ENCODE measurements at regions not wholly inside any gene's neighbourhood (a gene's known extent, or its start where the extent isn't known, plus 50 kb on each side); places are given as distances from the start of the nearest gene placed in this dataset.

DNA sequence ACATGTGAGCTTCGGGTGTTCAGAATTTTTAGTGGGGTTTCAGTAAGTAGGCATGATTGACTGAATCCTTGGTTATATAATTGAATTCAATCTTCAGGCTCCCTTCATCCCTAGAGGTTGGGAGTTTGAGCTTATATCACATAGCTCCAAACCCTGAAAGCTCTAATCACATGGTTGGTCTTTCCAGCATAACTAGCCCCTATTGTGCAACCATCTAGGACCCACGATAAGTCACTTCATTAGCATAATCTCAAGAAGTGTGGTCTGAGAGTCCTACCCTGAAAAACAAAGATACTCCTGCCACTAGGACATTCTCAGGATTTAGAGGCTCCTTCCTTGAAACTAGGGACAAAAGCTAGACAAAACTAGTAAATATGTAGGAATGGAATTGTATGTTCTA, 348.9 kb upstream of the CBLB start:
- DNase-seq: no peak

DNA sequence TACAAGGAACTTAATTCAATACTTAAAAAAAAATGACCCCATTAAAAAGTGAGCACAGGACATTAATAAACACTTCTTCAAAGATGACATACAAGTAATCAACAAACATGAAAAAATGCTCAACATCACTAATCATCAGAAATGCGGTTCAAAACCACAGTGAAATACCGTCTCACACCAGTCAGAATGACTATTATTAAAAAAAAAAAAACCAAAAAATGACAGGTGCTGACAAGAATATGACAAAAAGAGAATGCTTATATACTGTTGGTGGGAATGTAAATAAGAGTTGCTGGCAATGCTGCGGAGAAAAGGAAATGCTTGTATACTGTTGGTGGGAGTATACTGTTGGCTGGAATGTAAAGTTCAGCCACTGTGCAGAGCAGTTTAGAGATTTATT, 358.3 kb upstream of the CBLB start:
- DNase-seq: no peak

DNA sequence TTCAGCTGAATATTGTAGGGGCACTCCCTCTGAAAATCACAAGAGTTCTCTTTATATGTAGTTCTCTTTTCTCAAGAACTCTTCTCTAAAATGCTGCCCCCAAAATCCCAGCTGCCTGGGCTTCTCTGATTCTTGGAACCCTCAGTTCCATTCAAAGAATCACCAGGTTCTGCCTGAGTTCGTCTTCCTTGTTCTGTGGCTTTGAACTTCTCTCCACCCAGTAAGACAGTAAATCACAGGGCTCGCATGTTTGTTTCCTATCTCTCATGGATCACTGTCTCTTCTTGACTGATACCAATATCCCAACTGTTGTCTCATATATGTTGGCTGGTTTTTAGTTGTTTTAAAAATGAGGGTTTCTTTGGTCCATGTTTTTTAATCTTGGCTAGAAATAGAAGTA, 359.5 kb upstream of the CBLB start:
- DNase-seq: no peak

DNA sequence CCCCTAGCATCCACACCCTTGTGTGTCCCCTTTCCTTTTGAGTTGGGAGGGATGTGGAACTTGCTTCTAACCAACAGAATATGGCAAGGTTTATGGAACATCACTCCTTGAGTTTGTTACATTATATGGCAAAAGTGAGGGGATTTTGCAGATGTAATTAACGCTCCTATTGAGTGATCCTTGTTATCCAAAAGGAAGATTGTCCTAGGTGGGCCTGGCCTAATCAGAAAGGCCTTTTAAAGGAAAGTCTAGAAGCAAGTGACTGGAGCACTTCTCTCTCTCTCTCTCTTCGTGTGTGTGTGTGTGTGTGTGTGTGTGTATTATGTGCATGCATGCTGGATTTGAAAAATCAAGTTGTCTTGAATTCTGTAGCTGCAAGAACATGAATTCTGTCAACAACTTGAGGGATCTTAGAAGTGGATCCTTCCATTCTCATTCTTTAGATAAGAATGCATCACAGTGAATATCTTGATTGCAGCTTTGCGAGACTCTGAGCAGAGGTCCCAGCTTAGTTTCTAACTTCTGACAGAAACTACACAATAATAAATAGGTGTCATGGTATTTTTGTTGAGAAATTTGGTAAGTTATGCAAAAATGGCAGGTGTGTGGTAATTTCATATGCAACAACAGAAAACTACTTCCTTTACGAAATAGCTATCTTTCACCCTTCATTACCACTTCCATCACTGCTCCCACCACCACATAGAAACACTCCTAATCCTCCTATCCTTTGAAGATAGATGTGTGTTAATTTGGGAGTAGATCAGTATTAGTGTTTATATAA, 360.9 kb upstream of the CBLB start:
- DNase-seq: no peak

- DNase-seq: no peak
These were observed 362.3 kb upstream of the CBLB start for GRCh38 chr3:106231086-106231485.

- DNase-seq: no peak
These were observed 364.1 kb upstream of the CBLB start for GRCh38 chr3:106232956-106233355.

DNA sequence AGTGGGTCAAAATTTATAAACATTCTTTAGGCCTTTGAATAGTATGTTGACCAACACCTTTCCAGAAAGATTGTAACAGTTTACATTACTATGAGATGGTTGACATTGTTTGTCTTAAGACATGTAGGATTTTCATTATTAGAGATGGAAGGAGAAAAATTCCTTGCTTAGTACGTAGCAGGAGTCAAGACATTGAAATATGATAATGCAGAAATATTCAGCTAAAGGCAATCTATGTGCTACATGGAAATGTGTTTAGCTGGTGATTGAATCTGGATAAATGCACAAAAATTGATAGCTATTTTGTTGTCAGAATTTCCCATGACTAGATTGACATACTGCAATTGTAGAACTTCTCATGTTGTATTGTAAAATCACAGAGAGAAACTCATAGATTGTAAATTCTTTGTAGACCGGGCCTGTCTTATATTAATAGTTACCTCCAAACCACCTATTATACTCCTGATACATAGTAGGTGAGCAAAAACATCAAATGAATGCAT, 370.4 kb upstream of the CBLB start:
- DNase-seq: no peak

DNA sequence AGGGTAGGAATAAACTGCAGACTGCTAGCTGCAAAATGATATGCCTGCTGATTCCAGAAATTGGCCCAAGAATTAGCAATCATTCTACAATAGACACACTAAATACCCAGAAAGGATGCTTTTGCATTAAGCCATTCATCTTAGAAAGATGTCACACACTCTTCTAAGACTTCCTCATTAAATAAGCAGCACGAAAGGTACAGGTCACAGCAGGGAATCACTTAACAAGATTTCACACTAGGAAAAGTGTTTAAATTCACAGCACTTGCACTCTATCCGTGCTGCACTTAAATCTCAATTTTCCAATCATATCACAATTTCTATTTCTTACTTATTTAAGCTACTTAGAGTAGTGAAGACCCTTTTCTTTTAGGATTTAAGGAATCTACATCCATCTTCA, 372.8 kb upstream of the CBLB start:
- DNase-seq: no peak

- no peak for DNase-seq
These were observed 374.0 kb upstream of the CBLB start for GRCh38 chr3:106242781-106243180.

DNA sequence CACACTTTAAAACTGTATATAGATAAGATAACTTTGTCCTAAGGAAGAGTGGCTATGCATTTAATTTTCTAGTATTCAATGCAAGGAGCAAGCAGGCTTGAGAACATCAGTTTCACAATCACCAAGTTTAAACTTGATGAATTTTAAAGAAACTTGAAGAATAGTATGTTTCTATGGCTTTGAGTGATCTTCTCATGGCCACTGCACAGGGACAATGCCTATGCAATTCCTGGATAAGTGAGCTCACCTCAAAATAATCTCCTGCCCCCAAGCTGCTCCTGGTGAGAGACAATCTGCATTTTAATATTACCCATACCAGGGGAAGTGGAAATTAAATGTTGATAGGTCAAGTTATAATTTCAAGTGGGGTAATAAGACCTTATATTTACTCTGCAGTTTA, 376.6 kb upstream of the CBLB start:
- no peak for DNase-seq

GRCh38 chr3:106247902-106248684, 379.3 kb upstream of the CBLB start:
- peak; percentile 41 for DNase-seq

GRCh38 chr3:106249159-106249558, 380.3 kb upstream of the CBLB start:
- peak; percentile 84 for DNase-seq

GRCh38 chr3:106249981-106250380, 381.2 kb upstream of the CBLB start:
- DNase-seq: no peak

DNA sequence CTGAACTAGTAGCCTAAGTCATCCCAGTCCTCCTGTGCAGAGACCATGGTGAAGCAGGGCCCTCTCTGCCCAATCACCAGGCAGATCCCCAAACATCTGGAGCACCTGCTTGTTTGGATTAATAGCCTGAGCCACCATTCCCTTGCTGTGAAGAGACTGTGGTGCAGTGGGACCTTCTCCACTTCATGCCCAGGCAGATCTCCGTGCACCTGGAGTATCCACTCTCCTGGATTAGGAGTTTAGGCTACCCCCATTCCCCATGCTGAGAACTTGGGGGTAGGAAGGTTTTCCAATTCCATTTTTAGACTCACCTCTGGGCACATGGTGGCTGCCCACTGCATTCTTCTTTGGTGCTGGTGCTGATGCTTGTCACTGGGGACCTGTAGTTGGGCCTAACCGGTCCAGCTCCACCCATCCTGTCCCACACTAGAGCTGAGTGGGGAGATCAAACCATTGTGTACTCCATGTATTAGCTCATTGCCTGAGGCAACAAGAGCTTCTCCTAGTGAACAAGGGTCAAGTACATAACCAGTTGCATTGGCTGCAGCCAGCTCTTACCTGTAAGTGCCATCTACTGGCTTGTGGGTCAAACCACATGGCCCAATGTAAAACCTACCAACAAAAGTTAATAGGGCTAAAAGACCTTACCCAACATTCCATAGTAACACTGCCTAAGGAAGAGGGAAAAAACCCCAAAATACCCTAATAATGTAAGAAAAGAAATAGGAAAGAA, 382.5 kb upstream of the CBLB start:
- no peak for DNase-seq

DNA sequence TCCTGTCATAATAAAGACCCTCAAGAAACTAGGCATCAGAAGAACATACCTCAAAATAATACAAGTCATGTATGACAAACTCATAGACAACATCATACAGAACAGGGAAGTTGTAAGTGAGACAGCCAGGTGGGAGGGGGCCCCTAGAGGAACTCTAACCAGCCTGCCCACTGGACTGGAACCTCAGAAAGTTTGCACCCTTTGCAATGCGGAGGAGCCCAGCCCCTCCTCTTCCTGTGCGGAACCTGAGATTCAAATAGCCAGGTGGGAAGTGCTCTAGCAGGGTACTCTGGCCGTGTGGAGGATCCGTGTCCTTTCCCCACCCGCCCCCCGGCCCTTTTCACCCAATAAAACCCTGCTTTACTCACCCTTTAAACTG, 387.0 kb upstream of the CBLB start:
- DNase-seq: no peak

DNA sequence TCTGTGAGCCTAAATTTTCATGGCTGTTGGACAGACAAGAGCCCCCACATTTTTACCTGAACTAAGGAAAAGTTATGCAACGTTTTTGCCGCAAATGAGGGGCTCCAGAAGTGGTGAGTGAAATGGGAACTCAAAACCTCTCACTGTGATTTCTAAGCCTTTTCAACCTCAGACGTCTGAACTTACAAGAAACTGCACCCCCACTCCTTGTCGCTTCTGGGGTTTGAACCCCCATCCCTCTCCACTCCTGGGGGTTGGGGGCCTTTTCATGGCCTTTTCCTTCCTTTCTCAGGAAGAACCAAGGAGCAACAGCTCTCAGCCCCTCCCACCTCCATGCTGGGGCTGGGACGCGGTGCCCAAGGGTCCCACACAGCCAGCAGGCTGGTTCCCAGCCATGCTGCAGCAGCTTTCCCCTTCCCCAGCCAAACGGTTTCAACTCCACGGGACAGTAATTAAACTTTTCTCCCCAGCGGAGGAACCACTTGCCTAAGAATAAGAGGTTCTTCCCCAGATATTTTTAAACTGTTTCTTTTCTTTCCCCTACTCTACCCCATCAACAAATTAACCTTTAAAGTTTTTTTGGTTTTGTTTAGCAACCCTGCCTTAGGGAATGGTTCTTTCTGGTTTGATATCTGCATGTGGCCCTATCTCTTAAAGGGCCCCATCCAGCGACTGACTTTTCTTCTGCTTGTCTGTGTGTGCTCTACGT, 387.6 kb upstream of the CBLB start:
- no peak for DNase-seq

DNA sequence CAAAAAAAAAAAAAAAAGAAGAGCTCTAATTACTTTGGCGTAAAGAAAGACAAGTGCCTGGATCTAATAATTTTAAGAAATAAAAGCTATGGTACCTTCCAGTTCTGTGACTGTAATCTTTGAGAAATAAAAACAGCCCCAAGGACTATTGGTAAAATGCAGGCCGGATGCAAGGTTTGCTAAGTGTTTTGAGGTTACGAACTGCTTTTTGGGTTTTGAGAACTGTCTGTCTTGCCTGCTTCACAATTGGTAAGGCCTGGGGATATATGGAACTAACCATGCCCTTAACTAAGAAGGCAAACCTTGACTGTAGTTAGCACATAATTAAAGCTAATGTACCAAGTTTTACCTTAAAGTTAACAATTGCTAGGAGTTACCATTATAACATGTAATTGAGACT, 388.4 kb upstream of the CBLB start:
- DNase-seq: no peak

GRCh38 chr3:106261396-106261795, 392.6 kb upstream of the CBLB start:
- no peak for DNase-seq

- no peak for DNase-seq
These were observed 393.3 kb upstream of the CBLB start for GRCh38 chr3:106261915-106262683.

DNA sequence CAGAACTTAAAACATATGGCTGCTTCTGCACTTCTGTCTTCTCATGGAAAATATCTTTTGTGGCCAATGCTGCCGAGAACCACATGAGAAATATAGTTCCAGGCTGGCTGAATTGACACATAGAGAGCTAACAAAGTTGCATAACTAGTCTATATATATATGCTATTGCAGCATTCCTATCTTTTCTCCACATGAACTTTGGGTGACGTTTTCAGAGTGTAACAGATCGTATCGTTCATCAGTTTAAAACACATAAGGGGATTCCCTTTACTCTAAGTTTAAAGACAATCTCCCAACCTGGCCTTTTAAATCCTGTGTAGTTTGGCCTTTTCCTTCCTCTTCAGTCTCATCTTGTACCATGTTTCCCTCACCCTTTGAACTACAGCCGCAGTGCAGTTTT, 394.2 kb upstream of the CBLB start:
- peak; percentile 38 for DNase-seq

GRCh38 chr3:106263546-106263945, 394.7 kb upstream of the CBLB start:
- DNase-seq: no peak

GRCh38 chr3:106265704-106266103, 396.9 kb upstream of the CBLB start:
- DNase-seq: no peak

Data from skin of body (tissue), 1 donor.